Medulla oblongata (tissue), 1 donor: ENCODE measurements at regions not wholly inside any gene's neighbourhood (a gene's known extent, or its start where the extent isn't known, plus 50 kb on each side); places are given as distances from the start of the nearest gene placed in this dataset.
"Not testable (repeated sequence)": the region's sequence is repeated elsewhere in the genome, so short reads cannot be mapped to it uniquely, and the experiment has no call there.

Source experiments
- DNase-seq: peaks from one replicate; pipeline ENCODE4 v3.0.0-alpha.2; 2015; ENCODE audit errors: extremely low spot score

- DNase-seq = no peak
These were observed 105.8 kb downstream of the SOCS6 start for GRCh38 chr18:70394672-70395071.

DNA sequence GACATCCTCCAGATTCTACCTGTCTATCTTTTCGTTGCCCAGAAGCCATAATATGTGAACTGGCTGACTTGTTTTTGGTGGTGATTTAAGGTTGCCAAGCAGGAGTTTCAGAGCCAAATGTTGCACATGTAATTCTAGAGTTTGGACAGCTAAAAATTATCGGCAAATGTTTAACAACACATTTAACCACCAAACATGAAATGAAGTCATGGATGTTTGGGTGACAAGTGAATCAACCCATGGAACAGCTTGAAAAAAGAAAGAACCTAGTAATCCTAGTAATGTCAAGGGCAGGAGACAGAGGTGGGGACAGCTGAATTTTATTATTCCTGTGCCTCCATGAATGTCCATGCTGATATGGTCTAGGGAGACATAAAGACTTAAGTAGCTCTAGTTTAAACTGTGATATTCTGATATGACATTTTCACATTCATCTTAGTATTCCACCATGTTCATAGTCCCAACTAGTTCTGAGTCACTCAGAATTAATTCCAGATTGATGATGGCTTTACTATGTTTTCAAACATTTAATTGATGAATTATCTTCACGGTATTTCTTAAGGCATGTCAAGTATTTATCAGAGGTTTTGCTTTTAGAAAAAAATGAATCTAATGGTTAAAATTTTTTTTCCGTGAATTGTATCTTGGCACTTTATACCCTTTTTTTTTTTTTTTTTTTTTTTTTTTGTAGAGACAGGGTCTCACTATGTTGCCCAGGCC lies 101.7 kb downstream of the SOCS6 start:
- DNase-seq = no peak

GRCh38 chr18:70389036-70389435 lies 100.2 kb downstream of the SOCS6 start:
- not testable (repeated sequence) for DNase-seq

DNA sequence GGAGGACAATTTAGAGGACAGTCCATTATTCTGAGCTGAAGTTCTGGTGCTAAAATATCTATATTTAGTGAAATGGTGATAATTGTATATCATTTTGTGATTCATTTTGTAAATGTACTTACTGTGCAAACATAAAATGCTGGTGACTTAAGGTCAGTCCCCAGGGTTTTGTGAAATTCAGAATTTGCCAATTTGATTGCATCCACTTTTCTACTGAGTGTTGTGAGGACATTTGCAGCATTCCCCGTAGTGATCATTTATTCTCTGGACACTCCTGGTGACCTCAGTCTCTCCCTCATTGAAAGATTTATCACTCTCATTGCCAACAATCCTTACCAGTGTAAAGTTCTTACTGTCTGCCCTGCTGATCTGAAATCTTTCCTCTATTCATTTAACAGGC lies 98.2 kb downstream of the SOCS6 start:
- DNase-seq = no peak

DNA sequence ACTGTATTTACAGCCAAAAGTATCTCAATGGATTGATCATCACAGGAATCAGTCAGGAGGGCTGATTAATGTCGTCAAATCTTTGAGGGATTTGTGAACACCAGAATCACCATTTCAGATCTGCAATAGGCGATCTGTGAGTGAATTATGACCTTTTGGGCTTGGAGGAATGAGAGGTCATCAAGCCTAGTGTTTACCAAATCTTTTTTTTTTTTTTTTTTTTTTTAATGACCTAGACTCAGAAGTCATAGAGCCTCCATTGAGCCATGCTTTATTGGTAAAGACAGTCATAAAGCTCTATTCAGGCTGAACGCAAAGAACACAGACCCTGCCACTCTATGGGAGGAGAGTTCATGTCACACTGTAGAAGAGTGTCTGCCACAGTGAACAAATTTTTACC lies 97.7 kb downstream of the SOCS6 start:
- no peak for DNase-seq

DNA sequence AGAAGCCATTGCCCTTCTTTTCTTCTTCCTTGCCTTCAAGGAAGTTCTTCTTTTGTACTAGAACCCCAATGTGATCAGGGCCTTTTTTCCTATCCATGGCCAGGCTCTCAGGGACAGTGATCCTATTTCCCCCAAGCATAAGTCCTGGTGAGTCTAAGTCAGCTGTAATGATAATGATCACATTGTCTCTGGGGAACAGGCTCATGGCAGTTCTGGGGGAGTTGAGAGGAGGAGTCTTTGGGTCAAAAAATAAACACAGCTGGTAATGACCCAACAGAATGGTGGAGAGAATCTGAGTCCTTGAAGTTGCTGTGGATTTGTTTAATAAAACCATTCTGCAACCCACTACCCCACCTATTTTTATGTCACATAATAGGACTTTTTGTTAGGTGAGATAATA lies 96.6 kb downstream of the SOCS6 start:
- peak; percentile 35 for DNase-seq

GRCh38 chr18:70384181-70384790 lies 95.4 kb downstream of the SOCS6 start:
- DNase-seq = no peak

DNA sequence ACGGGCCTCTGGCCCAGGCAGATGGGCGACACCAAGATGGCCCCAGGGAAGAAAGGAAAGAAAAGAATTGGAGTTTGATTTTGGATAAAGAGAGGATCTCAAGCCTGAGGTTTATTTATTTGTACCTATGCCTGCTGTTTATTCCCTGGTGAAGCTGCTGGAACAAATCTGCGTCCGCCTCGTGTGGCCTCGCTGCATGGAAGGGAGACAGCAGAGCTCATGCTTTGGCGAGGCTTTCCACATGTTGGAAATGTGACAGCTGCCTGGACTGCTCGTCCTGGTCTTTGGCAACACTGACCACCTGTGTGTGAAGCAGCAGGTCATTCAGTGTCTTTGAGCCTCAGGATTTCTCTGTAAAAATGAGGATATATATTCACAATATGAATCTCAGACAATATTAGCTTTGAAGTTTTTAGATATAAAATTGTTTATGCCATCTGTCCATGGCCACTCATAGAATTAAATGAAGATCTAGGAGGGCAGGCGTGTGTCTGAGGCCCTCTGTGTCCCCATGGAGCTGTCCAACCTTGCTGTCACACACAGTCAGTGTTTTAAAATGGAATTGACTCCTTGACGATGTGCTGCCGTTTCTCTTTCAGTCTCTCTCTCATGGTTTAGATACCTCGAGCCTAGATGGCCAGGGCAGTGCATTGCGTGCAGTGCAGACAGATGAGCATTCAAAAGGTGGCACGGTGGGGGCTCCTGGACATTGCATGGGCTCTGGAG lies 94.3 kb downstream of the SOCS6 start:
- DNase-seq = no peak

- DNase-seq = peak; percentile 34
These were observed 93.2 kb downstream of the SOCS6 start for GRCh38 chr18:70382017-70382416.

DNA sequence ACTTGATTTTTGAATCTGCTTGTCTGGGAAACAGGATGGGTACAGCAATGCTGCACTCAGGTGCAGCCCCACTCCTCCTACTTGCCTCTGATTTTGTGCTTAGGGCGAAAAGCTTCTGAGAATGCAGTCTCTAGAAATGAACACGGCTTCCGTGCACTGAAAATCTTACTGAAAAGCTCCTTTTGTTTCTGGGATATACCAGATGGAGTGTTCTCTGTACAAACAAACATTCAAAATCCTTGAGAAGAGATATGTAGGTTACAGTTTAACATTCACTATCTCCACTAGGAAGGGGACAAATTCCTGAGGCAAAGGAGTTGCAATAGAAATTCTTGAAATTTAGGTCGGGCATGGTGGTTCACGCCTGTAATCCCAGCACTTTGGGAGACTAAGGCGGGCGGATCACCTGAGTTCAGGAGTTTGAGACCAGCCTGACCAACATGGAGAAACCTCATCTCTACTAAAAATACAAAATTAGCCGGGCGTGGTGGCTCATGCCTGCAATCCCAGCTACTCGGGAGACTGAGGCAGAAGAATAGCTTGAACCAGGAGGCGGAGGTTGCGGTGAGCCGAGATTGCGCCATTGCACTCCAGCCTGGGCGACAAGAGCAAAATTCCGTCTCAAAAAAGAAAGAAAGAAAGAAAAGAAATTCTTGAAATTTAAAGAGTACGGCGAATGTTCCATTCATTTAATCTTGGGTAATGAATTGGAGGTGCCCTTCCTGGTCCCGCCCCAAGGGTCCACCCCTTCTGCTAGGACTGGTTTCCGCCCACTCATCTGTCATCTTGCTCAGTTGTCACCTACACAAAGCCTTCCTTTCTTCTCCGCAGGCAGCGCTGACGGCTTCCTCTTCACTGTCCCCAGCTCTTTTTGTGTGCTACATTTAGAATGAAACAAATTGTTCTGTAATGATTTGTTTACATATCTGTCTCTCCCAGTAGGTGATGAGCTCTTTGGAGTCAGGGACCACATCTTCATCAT lies 92.4 kb downstream of the SOCS6 start:
- DNase-seq = peak; percentile 91
